Right cardiac atrium (tissue), 5 donors: ENCODE measurements at regions not wholly inside any gene's neighbourhood (a gene's known extent, or its start where the extent isn't known, plus 50 kb on each side); places are given as distances from the start of the nearest gene placed in this dataset.

ENCODE experiments used
- ATAC-seq, 2 donors: fragments of 200-7000 bp; cut with Tn5 transposase; one replicate each; pipeline versions ENCODE4 v1.8.0 to v1.9.1; 2020; ENCODE audit warnings: moderate library complexity in 2 of 2, mild to moderate bottlenecking in 1 of 2
- DNase-seq, 3 donors: peaks; one replicate each; pipeline ENCODE4 v3.0.0-alpha.2; 2020
- H3K27ac ChIP-seq: one replicate; pipeline ENCODE4 v1.5.1; 2013; ENCODE audit warnings: mild to moderate bottlenecking, low read length, control low read depth, moderate library complexity
- H3K27me3 ChIP-seq: one replicate; pipeline ENCODE4 v1.6.1; 2013; ENCODE audit not compliant: control insufficient read depth, insufficient read depth
- H3K4me1 ChIP-seq: one replicate; pipeline ENCODE4 v1.6.1; 2013; ENCODE audit warnings: low read length; ENCODE audit not compliant: control insufficient read depth, insufficient read depth
- H3K4me3 ChIP-seq: one replicate; pipeline ENCODE4 v1.5.1; 2013; ENCODE audit warnings: low read length, control low read depth
- H3K9me3 ChIP-seq: one replicate; pipeline ENCODE4 v1.6.1; 2013; ENCODE audit warnings: low read length; ENCODE audit not compliant: control insufficient read depth
- WGBS: extraction: QIAGEN DNeasy Blood & Tissue Kit; methylation state at CpG from one replicate; pipeline ENCODE4 v1.1.7; 2013; 5-methylcytosine and 5-hydroxymethylcytosine counted together
- intact Hi-C, 4 donors: fragments of 100-400 bp; cut with DNase I; formaldehyde crosslinking; loops; one replicate each; pipeline versions ENCODE4 v1.11.0 to v1.14.0; 2022 to 2023
- donor health status: healthy with polysubstance abuse.
- donor health status: DM: no; HTN: yes; CAD: no.
- donor health status: DM: no; HTN: no; CAD: no.
- donor health status: DM: no; HTN: yes; CAD: no; lungs with severe emphysema.
- donor health status: DM: yes; HTN: yes; CAD: no.

- H3K4me3 ChIP-seq, result no peak overlapping the region
- no peaks in the 10 kb centered on the region for H3K9me3 ChIP-seq
- no peak overlapping the region for H3K27ac ChIP-seq
- ATAC-seq (no peak), DNase-seq (no peak)
- WGBS, result 77% methylated on average over 3 of the region's 3 CpGs
- H3K4me1 ChIP-seq, result no peaks in the 10 kb centered on the region
- no peaks in the 10 kb centered on the region for H3K27me3 ChIP-seq
- intact Hi-C loops, result no loop called here
Observed at GRCh38 chr6:113491376-113491775, 365.8 kb upstream of the MARCKS start.

GRCh38 chr6:113493991-113494390 is 363.2 kb upstream of the MARCKS start:
- H3K27me3 ChIP-seq, result no peaks in the 10 kb centered on the region
- no peak for DNase-seq

DNA sequence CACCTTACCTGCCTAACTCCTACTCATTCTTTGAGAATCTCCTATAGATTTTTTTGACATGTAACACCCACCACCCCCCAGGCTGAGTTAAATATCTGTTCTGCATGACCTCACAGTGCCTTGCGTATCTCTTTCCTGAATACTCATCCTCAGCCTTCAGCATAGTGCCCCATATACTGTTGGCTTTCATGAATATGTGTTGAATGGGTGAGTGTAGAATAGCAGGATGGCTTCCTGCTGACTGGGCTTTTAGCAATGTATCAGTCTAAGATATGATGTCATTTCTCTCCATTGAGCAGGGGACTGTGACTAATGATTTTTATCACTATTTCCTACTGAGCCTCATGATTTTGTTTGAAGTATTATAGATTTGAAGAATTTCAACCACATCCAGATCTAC is 361.6 kb upstream of the MARCKS start:
- DNase-seq (no peak), ATAC-seq (peak; percentile 33 to 84)
- H3K27ac ChIP-seq, result no peak overlapping the region
- H3K4me1 ChIP-seq, result no peaks in the 10 kb centered on the region
- no peaks in the 10 kb centered on the region for H3K27me3 ChIP-seq
- intact Hi-C loops, result no loop called here
- WGBS, result 87% methylated on average over 1 of the region's 1 CpG
- no peak overlapping the region for H3K4me3 ChIP-seq
- no peaks in the 10 kb centered on the region for H3K9me3 ChIP-seq

More at GRCh38 chr6:113493991-113494390, 363.2 kb upstream of the MARCKS start:
- Histone ChIP-seq H3K4me1 (no peaks in the 10 kb centered on the region), H3K4me3 (no peak overlapping the region), H3K9me3 (no peaks in the 10 kb centered on the region), H3K27ac (no peak overlapping the region)
- ATAC-seq, result no peak
- intact Hi-C loops, result no loop called here
- WGBS, result 95% methylated on average over 2 of the region's 2 CpGs

DNA sequence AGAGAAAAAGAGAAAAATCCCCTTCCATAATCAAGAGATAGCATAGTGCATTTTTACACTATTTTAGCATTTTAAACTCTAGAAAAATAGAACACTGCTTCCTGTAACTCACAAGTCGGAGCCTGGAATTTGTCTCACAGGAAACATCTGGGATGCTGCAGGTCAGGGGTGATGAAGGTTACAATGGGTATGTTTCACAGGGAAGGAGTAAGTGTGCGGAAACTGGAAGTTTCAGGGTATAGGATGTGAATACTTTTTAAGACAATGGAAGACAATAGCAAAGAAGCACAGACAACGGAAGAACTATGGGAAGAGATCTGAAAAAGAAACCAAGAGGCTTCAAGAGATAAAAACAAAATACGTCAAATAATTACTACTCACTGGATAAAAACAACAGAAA is 361.0 kb upstream of the MARCKS start:
- H3K9me3 ChIP-seq, result no peaks in the 10 kb centered on the region
- H3K4me3 ChIP-seq, result no peak overlapping the region
- DNase-seq, result no peak
- H3K27ac ChIP-seq, result no peak overlapping the region
- WGBS, result 51% methylated on average over 4 of the region's 4 CpGs
- intact Hi-C loops, result no loop called here
- no peaks in the 10 kb centered on the region for H3K4me1 ChIP-seq
- peak in 1 of 2 donors; percentile 90 for ATAC-seq
- no peaks in the 10 kb centered on the region for H3K27me3 ChIP-seq

GRCh38 chr6:113500221-113500620 is 356.9 kb upstream of the MARCKS start:
- H3K27me3 ChIP-seq, result no peaks in the 10 kb centered on the region
- ATAC-seq, result no peak
- 44% methylated on average over 1 of the region's 1 CpG for WGBS
- no peak overlapping the region for H3K4me3 ChIP-seq
- H3K9me3 ChIP-seq, result no peaks in the 10 kb centered on the region
- intact Hi-C loops, result no loop called here
- no peak for DNase-seq
- H3K27ac ChIP-seq, result no peak overlapping the region
- no peaks in the 10 kb centered on the region for H3K4me1 ChIP-seq

- no peaks in the 10 kb centered on the region for H3K4me1 ChIP-seq
- WGBS, result 88% methylated on average over 2 of the region's 2 CpGs
- no peaks in the 10 kb centered on the region for H3K27me3 ChIP-seq
- DNase-seq (no peak), ATAC-seq (no peak)
- no peak overlapping the region for H3K27ac ChIP-seq
- no peak overlapping the region for H3K4me3 ChIP-seq
- intact Hi-C loops, result no loop called here
- H3K9me3 ChIP-seq, result no peaks in the 10 kb centered on the region
Observed at GRCh38 chr6:113505084-113505699, 352.0 kb upstream of the MARCKS start.

DNA sequence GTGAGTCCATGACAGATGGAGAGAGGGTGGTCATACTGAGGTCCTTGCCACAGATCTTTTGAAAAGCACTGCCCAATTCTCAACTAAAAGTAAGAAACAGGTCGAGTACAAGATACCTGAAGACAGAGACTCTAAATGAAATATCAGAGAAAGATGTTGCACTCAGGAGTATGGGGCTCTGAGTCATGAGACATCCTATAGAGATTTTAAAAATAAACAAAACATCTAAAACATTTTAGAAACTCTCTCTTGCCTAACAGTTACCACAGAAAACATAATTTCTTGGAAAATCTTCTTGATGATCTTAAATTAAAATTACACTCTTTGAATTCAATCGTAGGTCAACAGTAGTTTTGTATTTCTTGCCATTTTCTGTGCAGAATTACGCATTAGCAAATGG is 348.9 kb upstream of the MARCKS start:
- Histone ChIP-seq H3K27ac (no peak overlapping the region), H3K27me3 (no peaks in the 10 kb centered on the region)
- 83% methylated on average over 3 of the region's 3 CpGs for WGBS

GRCh38 chr6:113511100-113511499 is 346.0 kb upstream of the MARCKS start:
- DNase-seq, result no peak
- Histone ChIP-seq H3K9me3 (no peaks in the 10 kb centered on the region), H3K27me3 (no peaks in the 10 kb centered on the region), H3K4me3 (no peak overlapping the region), H3K27ac (no peak overlapping the region), H3K4me1 (no peaks in the 10 kb centered on the region)
- WGBS, result 93% methylated on average over 2 of the region's 2 CpGs
- intact Hi-C loops, result no loop called here
- ATAC-seq, result no peak

More for the DNA sequence above, 348.9 kb upstream of the MARCKS start:
- Histone ChIP-seq H3K9me3 (no peaks in the 10 kb centered on the region), H3K4me3 (no peak overlapping the region), H3K4me1 (no peaks in the 10 kb centered on the region)
- DNase-seq, result no peak
- intact Hi-C loops, result no loop called here
- ATAC-seq, result no peak

DNA sequence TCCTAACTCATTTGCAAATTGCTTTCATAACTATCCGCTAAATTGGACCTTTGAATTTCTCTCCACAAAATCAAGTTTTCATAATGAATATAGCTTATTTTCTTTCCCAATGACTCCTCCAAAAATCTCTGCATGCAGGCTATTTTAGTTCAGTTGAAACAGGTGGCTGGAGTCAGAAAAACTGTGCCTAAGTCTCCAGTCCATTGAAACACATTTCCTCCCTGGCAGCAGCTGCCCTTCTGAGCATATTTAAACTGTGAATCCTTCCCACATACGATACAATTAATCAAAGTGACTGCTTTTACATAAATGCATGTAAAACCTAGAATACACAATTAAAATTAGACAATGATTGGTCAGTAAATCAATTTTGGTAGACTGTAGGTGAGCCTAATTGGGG is 344.6 kb upstream of the MARCKS start:
- WGBS, result 90% methylated on average over 2 of the region's 2 CpGs
- Histone ChIP-seq H3K27me3 (no peaks in the 10 kb centered on the region), H3K4me1 (no peaks in the 10 kb centered on the region), H3K9me3 (no peaks in the 10 kb centered on the region), H3K27ac (no peak overlapping the region), H3K4me3 (no peak overlapping the region)
- no peak for DNase-seq
- ATAC-seq, result no peak
- intact Hi-C loops, result no loop called here

DNA sequence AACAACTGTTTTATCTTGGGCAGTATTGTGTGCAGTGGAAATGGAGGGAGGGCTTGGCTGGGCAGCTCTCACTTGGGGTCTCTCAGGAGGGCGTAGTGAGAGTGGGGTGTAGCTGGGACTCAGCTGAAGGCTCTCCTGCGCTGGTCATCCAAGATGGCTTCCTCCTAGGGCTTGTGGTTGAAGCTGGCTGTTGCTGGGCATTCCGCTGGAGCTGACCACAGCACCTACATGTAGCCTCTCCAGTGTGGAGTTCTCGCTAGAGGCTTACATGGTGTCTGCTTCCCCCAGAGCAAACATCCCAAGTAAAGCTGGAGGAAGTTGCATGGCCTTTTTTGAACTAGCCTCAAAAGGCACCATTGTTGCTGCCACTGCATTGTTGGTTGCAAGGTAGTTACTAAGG is 344.1 kb upstream of the MARCKS start:
- WGBS, result 98% methylated on average over 4 of the region's 4 CpGs
- H3K4me3 ChIP-seq, result no peak overlapping the region
- intact Hi-C loops, result no loop called here

DNA sequence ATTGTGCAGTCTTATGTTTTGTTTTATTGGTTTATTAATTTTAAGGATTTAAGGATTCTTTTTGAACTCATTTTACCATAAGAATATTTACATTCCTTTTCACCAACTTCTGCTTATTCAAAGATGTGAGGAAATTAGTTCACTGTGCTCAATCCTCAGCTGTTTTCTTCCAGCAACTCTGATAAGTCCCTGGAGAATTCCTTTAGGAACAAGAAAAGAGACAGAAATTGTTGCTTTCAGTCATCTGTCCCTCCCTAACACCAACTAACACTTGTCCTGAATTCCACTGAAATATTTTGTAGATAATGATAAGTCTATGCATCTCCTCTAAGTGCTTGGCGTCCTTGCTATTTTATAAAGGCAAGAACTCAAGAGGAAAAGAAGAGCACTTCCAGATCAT is 334.8 kb upstream of the MARCKS start:
- intact Hi-C loops, result no loop called here
- peaks cover 1% of the 10 kb centered on the region for H3K4me1 ChIP-seq
- no peaks in the 10 kb centered on the region for H3K27me3 ChIP-seq
- ATAC-seq (no peak), DNase-seq (no peak)
- no peaks in the 10 kb centered on the region for H3K9me3 ChIP-seq
- WGBS, result 69% methylated on average over 1 of the region's 1 CpG
- H3K4me3 ChIP-seq, result no peak overlapping the region
- no peak overlapping the region for H3K27ac ChIP-seq

More for the DNA sequence above, 344.1 kb upstream of the MARCKS start:
- no peaks in the 10 kb centered on the region for H3K27me3 ChIP-seq
- H3K27ac ChIP-seq, result no peak overlapping the region
- H3K4me1 ChIP-seq, result no peaks in the 10 kb centered on the region
- no peak for DNase-seq
- ATAC-seq, result no peak
- no peaks in the 10 kb centered on the region for H3K9me3 ChIP-seq

DNA sequence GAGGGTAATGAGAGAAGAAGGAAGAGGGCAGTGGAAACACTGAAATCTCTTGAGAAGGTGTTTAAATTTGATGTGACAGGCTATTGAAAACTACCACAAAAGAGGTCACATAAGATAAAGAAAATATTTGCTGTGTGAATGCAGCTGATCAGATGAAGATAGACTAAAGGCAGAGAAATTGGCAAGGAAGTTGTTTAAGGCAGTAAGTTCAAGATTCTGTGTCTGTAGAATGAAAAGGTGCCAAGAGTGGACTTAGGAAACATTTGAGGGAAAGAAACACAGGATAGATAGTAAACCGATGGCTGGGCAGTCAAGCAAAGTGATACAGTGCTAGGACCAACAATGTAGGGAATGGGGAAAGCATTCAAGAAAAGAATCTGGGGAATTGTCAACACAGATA is 332.3 kb upstream of the MARCKS start:
- no peaks in the 10 kb centered on the region for H3K9me3 ChIP-seq

More for the DNA sequence above, 332.3 kb upstream of the MARCKS start:
- intact Hi-C loops, result no loop called here
- 26% methylated on average over 1 of the region's 1 CpG for WGBS
- Histone ChIP-seq H3K27ac (no peak overlapping the region), H3K4me3 (no peak overlapping the region), H3K27me3 (no peaks in the 10 kb centered on the region), H3K4me1 (peaks cover 1% of the 10 kb centered on the region)
- ATAC-seq (no peak), DNase-seq (no peak)
